Hepatocyte (in vitro differentiated cells): ENCODE measurements at regions not wholly inside any gene's neighbourhood (a gene's known extent, or its start where the extent isn't known, plus 50 kb on each side); places are given as distances from the start of the nearest gene placed in this dataset.

Source experiments
- CTCF ChIP-seq: fragments of 200-600 bp; sonication (generic); IDR thresholded peaks from 2 replicates; pipeline ENCODE4 v1.5.1; 2016; ENCODE audit warnings: antibody characterized with exemption, mild to moderate bottlenecking; ENCODE audit not compliant: poor library complexity
- EZH2 ChIP-seq: fragments of 200-600 bp; sonication (generic); IDR thresholded peaks from 2 replicates; pipeline ENCODE4 v1.6.1; 2016; ENCODE audit warnings: antibody characterized with exemption, mild to moderate bottlenecking, borderline replicate concordance

- no peak for TF ChIP-seq EZH2
- no peak for TF ChIP-seq CTCF
These were observed 664.2 kb upstream of the PTCHD4 start for GRCh38 chr6:48775157-48775556.
